Stimulated activated naive CD4-positive, alpha-beta T cell (primary cell): ENCODE measurements at regions not wholly inside any gene's neighbourhood (a gene's known extent, or its start where the extent isn't known, plus 50 kb on each side); places are given as distances from the start of the nearest gene placed in this dataset.

Source experiments
- DNase-seq, 6 experiments: peaks; one replicate each; lab custom pipeline; 2025; lab: John Stamatoyannopoulos, UW

DNA sequence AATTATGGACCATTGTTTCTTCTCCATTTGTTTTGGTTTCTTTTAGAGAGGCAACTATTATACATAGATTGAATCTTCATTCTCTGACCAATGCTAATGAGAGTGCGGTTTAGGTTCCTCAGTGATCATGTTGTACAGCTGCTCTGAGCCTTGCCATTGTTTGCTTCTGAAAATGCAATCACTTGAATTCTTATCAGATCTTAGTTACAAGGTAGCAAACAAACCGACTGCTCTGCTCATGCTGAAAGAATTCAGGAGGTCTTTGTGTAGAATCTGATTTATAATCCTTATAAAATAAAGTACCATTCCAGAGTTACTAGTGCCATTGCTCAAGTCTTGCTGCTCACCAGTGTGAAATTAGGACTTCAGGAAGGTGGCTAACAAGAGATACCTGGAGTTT lies 569.1 kb upstream of the ID4 start:
- no peak for DNase-seq

DNA sequence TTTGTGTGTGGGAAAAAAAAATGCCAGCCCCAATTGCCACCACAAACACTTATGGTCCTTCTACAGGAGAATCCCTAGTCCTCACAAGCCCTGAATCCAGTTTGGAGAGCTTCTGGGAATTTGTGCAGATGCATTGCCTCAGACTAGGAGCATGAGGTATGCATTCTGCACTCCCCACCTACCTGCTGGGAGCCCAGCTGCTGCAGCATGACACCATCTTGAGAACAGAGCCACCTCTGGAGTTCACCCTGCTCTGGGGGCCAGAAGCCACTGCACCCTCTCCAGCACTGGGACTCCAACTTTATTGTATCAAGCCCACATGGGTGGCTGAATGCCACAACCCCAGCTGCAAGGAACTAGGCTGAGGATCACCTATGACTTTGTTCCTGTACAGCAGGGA lies 568.5 kb upstream of the ID4 start:
- DNase-seq, result no peak

DNA sequence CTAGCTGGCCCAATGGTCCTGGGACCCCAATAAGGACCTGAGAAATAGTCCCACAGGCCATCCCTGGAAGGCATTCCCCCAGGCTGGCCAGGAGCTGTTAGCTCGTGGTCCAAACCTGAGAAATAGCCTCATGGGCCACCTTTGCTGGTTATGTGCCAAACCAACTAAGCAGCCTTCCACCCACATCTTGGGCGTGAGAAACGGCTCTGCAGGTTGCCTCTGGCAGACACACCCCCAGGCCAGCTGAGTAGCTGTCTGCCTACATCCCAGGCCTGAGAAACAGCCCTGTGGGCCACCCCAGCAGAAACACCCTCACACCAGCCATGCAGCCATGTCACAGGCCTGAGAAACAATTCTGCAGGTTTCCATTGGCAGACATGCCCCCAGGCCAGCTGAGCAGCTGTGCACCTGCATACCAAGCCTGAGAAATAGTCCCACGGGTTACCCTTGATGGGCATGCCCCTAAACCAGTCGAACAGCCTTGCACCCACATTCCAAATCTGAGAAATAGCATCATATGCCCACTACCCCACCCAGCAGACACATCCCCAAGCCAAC lies 567.8 kb upstream of the ID4 start:
- DNase-seq, result no peak

DNA sequence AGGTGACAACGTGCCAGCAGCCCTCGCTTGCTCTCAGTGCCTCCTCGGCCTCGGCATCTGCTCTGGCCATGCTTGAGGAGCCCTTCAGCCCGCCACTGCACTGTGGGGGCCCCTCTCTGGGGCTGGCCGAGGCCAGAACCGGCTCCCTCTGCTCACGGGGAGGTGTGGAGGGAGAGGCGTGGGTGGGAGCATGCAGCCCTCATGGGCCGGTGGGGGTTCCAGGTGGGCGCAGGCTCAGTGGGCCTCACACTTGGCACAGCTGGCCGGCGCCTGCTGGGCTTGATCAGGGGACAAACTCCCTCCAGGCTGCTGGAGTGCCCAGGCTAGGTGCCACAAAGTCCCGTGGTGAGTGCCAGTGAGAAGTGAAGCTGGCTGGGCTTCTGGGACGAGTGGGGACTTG lies 566.6 kb upstream of the ID4 start:
- no peak for DNase-seq

DNA sequence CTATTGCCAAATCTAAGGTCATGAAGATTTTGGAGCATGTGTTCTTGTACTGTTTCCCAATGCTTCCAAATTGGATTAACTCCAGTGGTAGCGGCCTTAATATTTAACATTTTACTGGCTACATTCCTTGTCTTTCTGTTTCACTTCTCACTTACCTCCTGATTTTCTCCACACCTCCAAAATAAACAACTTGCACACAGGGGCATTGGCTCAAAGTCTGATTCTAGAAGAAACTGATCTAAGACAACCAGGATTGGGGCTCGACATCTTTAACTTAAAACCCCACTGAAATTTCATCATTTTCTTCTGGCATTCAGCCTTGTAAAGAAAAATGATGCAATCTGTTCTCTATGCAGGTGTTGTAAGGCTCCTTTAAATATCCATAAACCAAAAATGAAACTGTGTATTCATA lies 557.9 kb upstream of the ID4 start:
- no peak for DNase-seq

DNA sequence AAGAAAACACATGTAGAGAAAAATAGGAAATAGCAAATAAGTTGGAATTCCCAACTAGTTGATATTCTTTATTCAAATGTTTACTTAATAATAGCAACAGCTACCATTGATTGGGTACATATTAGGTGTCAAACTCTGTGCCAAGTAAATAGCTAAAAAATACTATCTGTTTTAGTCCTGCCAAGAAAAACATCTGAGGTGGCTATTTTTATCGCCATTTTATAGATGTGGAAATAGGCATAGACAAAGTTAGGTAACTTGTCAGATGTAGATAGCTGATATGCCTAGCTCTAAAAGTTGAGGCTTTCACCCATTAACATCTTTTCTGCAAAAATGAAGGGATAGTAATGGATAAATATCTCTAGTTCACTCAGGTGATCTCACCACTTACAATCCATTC lies 549.2 kb upstream of the ID4 start:
- no peak for DNase-seq

DNA sequence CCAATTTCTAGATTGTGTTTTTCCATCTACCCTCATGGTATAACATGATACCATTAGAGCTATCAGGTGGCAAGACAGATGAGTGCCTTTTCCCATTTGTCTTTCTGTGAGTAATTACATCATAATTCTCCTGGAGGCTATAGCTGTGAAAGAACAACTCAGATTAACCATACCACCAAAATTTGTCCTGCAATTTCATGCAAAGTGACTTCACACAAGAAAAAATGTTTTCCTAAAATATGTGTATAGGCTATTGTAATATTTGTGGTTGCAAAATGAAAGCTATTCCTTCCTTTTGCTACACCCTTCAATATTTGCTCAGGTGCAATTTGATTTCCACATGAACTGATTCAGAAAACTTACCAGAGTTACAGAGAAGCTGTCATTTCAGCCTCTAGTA lies 547.7 kb upstream of the ID4 start:
- DNase-seq, result no peak

DNA sequence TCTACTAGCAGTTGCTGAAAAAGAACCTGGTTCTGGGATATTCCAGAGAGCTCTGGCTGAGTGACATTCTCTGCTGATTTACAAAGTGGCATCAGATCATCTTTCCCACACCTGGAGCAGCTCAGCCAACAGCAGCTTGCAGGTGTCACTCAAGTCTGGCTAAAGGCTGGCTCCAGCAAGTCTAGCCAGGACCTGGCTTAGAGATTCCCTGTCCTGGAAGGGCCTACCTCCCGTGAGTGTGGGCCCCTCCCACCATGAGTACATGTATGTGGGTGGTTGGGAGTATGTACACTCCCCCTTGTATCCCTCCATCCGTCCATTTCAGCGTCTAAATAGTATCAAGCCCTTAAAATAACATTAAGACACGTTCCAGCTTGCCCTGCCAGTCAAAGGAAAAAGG lies 539.3 kb upstream of the ID4 start:
- DNase-seq, result no peak

DNA sequence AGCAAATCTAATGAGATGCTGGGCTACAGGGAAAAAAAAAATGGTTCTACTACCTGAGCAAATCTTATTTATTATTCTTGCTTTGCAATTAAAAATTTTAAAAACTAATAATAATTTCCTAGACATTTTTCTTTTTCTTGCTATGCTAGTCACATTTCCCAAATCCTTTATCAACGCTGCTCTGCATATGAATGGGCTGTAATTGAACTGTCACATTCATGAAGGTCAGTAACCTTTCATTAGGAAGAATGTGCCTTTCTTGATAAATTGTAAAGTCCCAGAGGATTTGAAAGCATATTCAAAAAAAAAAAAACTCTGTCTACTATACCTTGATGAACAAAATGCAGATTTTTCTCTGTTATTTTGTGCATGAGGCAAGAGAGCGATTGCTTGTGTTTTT lies 538.7 kb upstream of the ID4 start:
- no peak for DNase-seq

DNA sequence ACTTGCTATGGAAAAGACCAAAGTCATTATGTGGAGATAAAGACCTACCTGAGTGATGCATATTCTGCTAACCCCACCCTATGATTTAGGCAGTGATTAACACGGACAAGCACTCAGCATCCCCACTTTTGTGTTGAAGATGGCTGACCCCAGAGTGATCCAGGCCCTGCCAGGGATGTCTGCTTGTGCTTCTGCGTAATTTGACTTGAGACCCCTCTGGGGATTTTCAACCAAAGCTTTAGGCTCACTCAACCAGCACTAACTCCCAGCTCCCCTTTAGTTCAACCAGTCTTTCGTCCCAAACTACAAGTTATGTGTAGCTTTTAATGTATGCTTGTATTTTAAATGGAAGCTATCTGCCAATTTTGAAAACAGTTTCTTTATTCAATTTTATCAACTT lies 538.0 kb upstream of the ID4 start:
- no peak for DNase-seq

DNA sequence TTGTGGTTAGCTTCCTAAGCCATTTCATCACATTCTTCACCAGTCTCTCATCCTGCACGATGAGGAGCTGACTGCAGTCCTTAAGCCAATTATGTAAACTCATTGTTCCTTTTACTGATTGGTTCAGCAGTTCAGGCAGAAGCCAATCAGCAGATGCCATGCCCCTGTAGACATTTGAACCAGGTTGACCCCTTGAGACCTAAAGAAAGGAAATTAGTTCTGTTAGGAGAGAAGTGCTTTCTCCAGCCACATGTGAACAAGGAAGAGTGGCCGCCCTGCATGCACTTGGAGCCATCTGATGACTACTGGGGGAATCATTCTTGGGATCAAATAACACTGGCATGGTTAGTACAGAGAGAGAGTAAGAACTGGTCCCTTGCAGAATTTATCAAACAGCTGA lies 535.2 kb upstream of the ID4 start:
- no peak for DNase-seq

DNA sequence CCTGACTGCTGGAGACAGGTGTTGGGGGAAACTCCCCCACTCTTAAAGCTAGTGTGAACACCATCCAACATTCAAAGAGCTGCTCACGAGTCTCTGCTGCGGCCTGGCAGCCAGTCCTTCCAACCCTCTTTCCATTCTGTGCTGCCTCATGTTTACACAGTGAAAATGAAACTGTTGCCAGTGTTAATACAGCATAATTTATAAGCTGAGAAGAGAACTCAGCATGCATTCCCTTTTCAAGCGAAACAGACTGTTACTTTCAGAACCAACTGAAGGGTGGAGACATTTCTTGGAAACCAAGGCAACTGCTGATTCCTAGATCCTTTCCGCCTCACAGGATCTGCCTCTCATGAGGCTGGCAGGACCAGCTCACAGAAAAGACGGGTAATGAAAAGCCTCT lies 533.8 kb upstream of the ID4 start:
- no peak for DNase-seq

DNA sequence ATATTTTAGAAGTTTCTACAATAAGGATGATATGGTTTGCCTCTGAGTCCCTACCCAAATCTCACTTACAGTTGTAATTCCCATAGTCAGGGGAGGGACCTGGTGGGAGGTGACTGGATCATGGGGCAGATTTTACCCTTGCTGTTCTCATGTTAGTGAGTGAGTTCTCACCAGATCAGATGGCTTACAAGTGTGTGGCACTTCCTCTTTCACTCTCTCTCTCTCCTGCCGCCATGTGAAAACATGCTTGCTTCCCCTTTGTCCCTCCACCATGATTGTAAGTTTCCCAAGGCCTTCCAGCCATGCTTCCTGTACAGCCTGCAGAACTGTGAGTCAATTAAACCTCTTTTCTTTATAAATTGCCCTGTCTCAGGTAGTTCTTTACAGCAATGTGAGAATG lies 527.5 kb upstream of the ID4 start:
- DNase-seq, result no peak

DNA sequence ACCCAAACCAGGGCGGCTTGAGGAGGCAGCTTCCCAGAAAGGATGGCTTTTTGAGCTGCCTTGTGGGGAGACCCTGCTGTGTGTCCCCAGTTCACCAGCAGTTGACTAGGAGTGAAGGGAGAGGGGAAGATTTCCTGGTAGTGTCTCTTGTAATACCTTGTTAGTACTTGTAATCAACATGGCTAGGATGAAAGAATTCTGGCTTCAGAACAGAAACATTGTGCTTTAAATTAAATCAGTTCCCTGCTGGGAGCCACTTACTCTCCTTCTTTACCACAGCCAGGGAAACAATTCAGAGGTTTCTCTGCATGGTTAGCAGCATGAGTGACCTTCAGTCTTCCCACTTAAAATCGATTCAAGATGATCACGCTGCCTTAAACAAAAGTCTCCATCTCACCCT lies 525.4 kb upstream of the ID4 start:
- no peak for DNase-seq

DNA sequence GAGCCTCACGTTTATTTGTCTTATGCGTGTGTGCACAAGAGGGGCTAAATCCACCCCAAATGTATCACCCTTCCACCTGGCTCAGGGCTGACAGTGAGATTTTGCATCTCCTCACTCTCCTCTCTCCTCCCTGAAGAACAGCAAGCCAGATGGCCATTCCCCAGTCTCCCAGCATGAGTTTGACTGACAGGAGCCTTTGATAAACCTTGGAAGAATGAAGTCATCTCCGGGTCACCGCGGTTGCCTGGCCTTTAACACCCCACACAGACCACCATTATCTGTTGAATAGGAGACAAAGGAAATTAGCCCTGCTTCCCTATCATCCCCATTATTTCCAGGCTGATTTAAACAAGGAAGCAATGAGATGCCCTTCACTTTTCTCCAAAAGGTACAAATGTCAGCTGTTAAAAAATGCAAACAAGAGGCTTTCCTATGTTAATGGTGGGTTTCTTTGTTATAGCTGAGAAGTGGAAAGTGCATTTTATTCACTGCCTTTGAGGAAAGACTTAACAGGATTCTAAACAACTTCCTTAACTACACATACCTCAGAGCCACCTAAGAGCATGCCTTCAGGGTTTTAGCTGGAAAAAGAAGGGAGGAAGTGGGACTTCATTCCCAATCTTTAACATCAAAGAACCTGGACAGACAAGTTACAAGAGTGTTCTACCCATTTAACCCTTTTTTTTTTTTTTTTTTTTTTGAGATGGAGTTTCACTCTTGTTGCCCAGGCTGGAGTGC lies 524.8 kb upstream of the ID4 start:
- DNase-seq, result no peak

DNA sequence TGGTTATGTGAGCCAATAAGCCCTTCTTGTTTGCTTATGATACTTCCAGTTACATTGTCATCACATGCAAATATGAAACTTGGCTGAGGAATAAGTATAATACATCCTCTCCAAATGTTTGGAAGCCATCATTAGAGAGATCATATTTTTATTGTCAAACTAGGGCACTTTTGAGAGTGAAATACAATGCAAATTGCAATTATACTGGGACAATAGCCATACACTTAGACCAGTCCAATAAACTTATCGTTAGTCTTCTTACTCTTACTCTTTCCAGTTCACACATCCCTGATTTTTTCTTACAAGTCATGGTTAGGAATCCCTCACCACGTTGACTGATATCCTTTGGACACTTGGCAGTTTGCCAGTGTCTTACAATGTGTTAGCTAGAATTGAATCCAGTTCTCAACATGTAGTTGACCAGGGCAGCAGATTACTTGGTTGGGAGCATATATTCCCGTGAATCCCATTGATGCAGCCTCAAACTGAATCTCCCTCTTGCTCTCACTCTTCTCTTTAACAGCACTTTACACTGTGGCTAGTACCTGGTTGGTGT lies 519.7 kb upstream of the ID4 start:
- DNase-seq, result no peak

DNA sequence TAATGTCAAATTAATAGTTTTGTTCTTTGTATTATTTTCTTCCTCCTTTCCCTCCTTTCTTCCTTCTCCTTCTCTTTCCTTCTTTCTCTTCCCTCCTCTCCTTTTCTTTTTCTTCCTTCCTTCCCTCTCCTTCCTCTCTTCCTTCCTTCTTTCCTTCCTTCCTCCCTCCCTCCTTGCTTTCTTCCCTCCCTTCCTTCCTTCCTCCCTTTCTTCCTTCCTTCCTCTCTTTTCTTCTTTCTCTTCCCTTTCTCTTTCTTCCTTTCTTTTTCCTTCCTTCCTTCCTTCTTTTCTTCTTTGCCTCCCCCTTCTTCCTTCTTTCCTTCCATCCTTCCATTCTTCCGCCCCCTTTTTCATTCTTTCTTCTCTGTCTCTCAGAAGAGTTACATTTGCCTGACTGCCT lies 518.2 kb upstream of the ID4 start:
- DNase-seq, result no peak

DNA sequence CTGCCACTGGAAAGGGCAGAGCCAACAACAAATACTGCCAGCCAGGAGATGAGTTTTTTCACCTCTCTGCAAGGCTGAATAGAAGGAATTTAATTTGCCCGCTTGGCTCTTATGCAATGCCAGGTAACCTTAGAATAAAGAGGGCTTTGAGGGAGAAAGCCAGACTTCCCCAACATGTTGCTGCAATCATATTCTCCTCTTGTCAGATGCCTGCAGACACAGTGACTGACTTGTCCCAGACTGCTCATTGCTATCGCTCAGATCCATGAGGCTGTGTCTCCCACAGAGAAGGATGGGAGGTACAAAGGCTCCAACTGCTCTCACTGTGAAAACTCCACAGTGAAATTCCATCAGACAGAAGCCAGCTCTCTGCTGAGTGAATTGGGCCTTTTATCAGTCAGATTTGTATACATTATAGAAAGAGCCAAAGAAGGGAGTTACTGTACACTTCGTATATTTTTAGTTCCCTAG lies 517.0 kb upstream of the ID4 start:
- DNase-seq, result no peak

DNA sequence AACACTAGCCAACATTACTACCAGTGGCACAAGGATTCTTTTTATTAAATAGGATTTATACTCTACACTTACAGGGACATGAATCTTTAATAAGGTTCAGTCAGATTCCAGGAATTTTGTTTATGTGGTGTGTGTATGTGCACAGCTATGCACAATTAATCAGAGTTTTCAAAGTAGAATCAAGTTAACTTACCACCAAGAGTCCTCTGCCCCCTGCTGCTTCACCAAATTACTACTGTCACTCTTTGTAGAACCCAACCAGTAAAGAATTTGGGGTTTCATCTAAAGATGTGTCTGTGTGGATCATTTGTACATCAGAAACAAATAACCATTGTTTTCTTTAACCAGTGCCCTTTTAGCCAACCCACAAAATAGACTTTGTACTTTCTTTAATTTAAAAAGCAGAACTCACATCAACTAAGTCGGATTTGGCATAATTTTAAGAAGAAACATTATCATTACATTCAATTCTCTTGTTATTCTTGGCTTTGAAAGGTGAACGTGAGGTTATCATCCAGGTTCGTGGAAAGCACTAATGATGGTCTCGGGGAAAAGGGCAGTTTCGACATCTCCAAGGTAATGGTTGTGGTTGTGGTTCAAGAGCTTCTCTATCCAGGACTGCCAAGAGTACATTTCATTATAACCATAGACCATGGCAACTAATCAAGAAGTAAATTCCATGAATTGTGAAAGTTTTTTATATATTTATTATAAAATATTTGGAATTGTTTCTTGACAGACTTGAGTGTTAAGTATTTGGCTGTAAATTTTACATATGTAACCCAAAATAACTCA lies 514.3 kb upstream of the ID4 start:
- DNase-seq, result no peak

DNA sequence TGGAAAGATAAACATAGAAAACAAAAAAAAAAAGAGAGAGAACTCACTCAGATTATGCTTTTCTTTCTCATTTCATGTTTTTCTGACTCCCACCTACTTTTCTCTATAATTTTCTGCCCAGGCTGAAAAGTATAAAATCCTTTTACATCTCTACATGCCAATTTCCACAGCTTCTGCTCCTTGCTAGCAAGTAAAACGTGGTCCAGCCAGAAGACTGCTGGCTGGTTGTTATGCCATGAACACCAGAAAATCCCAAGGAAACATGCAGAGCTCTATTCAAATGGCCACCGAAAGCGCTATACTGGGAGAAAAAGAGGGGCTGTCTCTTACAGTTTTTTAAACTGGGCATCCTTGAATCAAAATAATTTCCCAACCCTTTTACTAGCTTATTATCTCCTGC lies 512.8 kb upstream of the ID4 start:
- no peak for DNase-seq

DNA sequence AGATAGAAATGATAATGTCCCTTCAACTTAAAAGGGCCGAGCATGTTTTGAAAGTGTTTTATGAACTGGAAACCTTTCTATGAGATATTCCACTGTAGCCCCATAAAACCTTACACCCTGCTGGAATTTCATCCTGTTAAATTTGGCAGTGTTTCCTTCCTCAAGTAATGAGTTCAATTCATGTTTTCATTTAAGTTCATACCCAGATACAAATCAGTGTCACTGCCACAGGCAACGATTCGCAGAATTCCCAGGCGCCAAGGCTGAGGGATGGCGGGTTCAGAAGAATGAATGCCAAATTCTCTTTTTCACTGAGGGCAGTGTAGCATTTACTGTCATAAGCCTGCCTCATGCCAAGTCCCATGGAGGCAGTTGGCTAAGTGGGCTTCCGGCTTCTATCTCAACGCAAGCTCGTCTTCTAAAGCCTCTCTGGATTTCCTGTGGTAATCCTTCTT lies 511.8 kb upstream of the ID4 start:
- no peak for DNase-seq

DNA sequence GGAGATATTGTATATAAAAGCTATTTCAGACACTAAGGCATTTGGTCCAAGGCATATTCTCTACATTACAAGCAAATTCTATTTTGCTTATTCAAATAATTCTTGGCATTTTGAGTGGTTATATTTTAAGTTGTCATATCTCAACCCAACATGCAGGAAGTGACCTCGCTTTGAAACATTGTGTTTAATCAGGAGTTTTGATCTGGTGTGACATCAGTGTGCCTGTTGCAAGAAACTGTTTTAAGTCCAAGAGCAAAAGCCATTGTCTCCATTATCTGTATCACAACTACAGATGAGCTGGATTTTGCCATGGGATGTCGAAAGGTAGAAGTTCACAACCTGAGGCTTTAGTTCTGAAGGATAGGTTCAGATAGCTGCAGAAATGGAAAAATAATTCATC lies 509.9 kb upstream of the ID4 start:
- no peak for DNase-seq

DNA sequence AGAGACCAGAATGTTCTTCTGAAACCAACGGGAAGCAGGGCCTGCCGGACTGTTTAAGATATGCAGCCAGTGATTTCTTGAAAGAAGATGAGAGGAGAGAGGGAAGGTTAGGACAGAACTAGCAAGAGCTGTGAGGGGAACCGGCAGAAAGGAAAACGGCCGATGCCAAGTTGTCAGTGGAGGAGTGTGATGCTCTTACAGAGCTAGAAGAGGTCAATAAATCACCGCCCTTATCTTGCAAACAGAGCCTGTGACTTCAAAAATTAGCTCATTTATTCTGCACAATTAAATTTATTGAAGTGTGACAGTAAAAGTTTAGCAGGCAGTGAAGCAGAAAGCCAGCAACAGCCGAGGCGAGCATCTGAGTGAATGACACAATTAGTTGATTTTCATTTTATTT lies 509.5 kb upstream of the ID4 start:
- DNase-seq, result no peak
